ENCODE measurements at regions not wholly inside any gene's neighbourhood (a gene's known extent, or its start where the extent isn't known, plus 50 kb on each side); places are given as distances from the start of the nearest gene placed in this dataset.

- TF ChIP-seq CEBPB (IDR thresholded peaks at IDR 0.05), result no peak
- TF ChIP-seq USF1 (IDR thresholded peaks at IDR 0.05), result no peak
Measured at GRCh38 chr16:5188989-5189352, 91.4 kb upstream of the EEF2KMT start.

All from Ishikawa (cell line).